ENCODE measurements at regions not wholly inside any gene's neighbourhood (a gene's known extent, or its start where the extent isn't known, plus 50 kb on each side); places are given as distances from the start of the nearest gene placed in this dataset.
"Not testable (repeated sequence)": the region's sequence is repeated elsewhere in the genome, so short reads cannot be mapped to it uniquely, and the experiment has no call there.

- TF ChIP-seq, protein P1, sequence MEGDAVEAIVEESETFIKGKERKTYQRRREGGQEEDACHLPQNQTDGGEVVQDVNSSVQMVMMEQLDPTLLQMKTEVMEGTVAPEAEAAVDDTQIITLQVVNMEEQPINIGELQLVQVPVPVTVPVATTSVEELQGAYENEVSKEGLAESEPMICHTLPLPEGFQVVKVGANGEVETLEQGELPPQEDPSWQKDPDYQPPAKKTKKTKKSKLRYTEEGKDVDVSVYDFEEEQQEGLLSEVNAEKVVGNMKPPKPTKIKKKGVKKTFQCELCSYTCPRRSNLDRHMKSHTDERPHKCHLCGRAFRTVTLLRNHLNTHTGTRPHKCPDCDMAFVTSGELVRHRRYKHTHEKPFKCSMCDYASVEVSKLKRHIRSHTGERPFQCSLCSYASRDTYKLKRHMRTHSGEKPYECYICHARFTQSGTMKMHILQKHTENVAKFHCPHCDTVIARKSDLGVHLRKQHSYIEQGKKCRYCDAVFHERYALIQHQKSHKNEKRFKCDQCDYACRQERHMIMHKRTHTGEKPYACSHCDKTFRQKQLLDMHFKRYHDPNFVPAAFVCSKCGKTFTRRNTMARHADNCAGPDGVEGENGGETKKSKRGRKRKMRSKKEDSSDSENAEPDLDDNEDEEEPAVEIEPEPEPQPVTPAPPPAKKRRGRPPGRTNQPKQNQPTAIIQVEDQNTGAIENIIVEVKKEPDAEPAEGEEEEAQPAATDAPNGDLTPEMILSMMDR (conservative IDR thresholded peaks at IDR 0.05; ENCODE audit: low read depth, low read length), result not testable (repeated sequence)
- TF ChIP-seq EZH2 (IDR thresholded peaks at IDR 0.05; ENCODE audit: borderline replicate concordance, low read depth, low read length, poor library complexity, severe bottlenecking), result not testable (repeated sequence)
Observed at GRCh38 chr7:131823961-131824440, 267.6 kb upstream of the PODXL start.

All from A673 (cell line).